ENCODE measurements at regions not wholly inside any gene's neighbourhood (a gene's known extent, or its start where the extent isn't known, plus 50 kb on each side); places are given as distances from the start of the nearest gene placed in this dataset.

GRCh38 chr22:49689255-49689770 is 138.4 kb downstream of the BRD1 start:
- no peak overlapping the region for H3K4me2 ChIP-seq (ENCODE audit: low read depth, low read length)
- H3K4me3 ChIP-seq (replicated peaks in 1 of 3; ENCODE audit: insufficient read depth in 1 of 3, low read depth in 2 of 3, low read length in 3 of 3) = no peak overlapping the region
- TF ChIP-seq HIC2 (CRISPR knock-in tag; IDR thresholded peaks at IDR 0.05; ENCODE audit: low read depth) (no peak), GLI4 (CRISPR knock-in tag; IDR thresholded peaks at IDR 0.05; ENCODE audit: borderline replicate concordance) (no peak), ZNF562 (CRISPR knock-in tag; IDR thresholded peaks at IDR 0.05; ENCODE audit: borderline replicate concordance) (no peak), NR1H2 (CRISPR knock-in tag; IDR thresholded peaks at IDR 0.05; ENCODE audit: borderline replicate concordance, low read depth) (no peak)
- FAIRE-seq (no peak), DNase-seq (ENCODE audit: low spot score) (no peak), ATAC-seq (no peak)
- H2AFZ ChIP-seq (ENCODE audit: low read length) = no peak overlapping the region
- no peaks in the 10 kb centered on the region for H4K20me1 ChIP-seq (ENCODE audit: insufficient read depth, low read length)
- H3K27me3 ChIP-seq (ENCODE audit: control insufficient read depth in 1 of 2, insufficient read depth in 2 of 2, low read length in 2 of 2) = peaks cover 17 to 86% of the 10 kb centered on the region in 2 experiments
- intact Hi-C loops (cut with micrococcal nuclease; ENCODE audit: unreplicated experiment) = no loop called here
- H3K27ac ChIP-seq (ENCODE audit: extremely low read length, insufficient read depth, low read length) = no peak overlapping the region
- in situ Hi-C loops (cut with HindIII; ENCODE audit: extremely low pct_ligation_motif_present, low pct_unique_long_range_greater_than_20kb) = no loop called here
- ChIA-PET CTCF (ENCODE audit: low intra/inter-chr PET ratio, low total read pairs) (no interaction called here), POLR2A (no interaction called here)
- BruUV-seq (replicated peaks) = no TSS peak
- H3K9ac ChIP-seq (ENCODE audit: insufficient read depth, low read depth, low read length) = no peak overlapping the region
- H3K79me2 ChIP-seq (ENCODE audit: insufficient read depth, low read length) = no peaks in the 10 kb centered on the region
- H3K4me1 ChIP-seq (ENCODE audit: insufficient read depth, low read length) = no peaks in the 10 kb centered on the region
- no peaks in the 10 kb centered on the region; the same call in 1 of the 2 replicates for H3K9me3 ChIP-seq (ENCODE audit: low read length)
- no peaks in the 10 kb centered on the region for H3K36me3 ChIP-seq (replicated peaks in 1 of 2; ENCODE audit: control insufficient read depth in 1 of 2, insufficient read depth in 2 of 2, low read length in 2 of 2)
- 0% methylated on average over 3 of the region's 5 CpGs for WGBS (ENCODE audit: low lambda C conversion rate)

GRCh38 chr22:49688516-49689254 is 139.0 kb downstream of the BRD1 start:
- no peak overlapping the region for H3K27ac ChIP-seq (ENCODE audit: extremely low read length, insufficient read depth, low read length)
- H3K27me3 ChIP-seq (ENCODE audit: control insufficient read depth in 1 of 2, insufficient read depth in 2 of 2, low read length in 2 of 2) = peaks cover 18 to 81% of the 10 kb centered on the region in 2 experiments
- H3K36me3 ChIP-seq (replicated peaks in 1 of 2; ENCODE audit: control insufficient read depth in 1 of 2, insufficient read depth in 2 of 2, low read length in 2 of 2) = no peaks in the 10 kb centered on the region
- in situ Hi-C loops (cut with HindIII; ENCODE audit: extremely low pct_ligation_motif_present, low pct_unique_long_range_greater_than_20kb) = no loop called here
- intact Hi-C loops (cut with micrococcal nuclease; ENCODE audit: unreplicated experiment) = no loop called here
- ATAC-seq (no peak), DNase-seq (ENCODE audit: low spot score) (no peak), FAIRE-seq (no peak)
- H3K9me3 ChIP-seq (ENCODE audit: low read length) = no peaks in the 10 kb centered on the region; the same call in 1 of the 2 replicates
- H2AFZ ChIP-seq (ENCODE audit: low read length) = no peak overlapping the region
- BruUV-seq (replicated peaks) = no TSS peak
- no peak overlapping the region for H3K9ac ChIP-seq (ENCODE audit: insufficient read depth, low read depth, low read length)
- CTCF ChIA-PET (ENCODE audit: low intra/inter-chr PET ratio, low total read pairs) = no interaction called here
- no peaks in the 10 kb centered on the region for H3K79me2 ChIP-seq (ENCODE audit: insufficient read depth, low read length)
- no peaks in the 10 kb centered on the region for H3K4me1 ChIP-seq (ENCODE audit: insufficient read depth, low read length)
- H3K4me3 ChIP-seq (replicated peaks in 1 of 3; ENCODE audit: insufficient read depth in 1 of 3, low read depth in 2 of 3, low read length in 3 of 3) = no peak overlapping the region
- POLR2A ChIA-PET = no interaction called here
- no peaks in the 10 kb centered on the region for H4K20me1 ChIP-seq (ENCODE audit: insufficient read depth, low read length)
- H3K4me2 ChIP-seq (ENCODE audit: low read depth, low read length) = no peak overlapping the region
- 5% methylated on average over 9 of the region's 20 CpGs for WGBS (ENCODE audit: low lambda C conversion rate)
- TF ChIP-seq ZNF782 (CRISPR knock-in tag; IDR thresholded peaks at IDR 0.05; ENCODE audit: borderline replicate concordance) = no peak
- no peak for TF ChIP-seq ZNF557 (CRISPR knock-in tag; IDR thresholded peaks at IDR 0.05)
- no peak for TF ChIP-seq E2F1 (CRISPR knock-in tag; IDR thresholded peaks at IDR 0.05)
- TF ChIP-seq NCOA2 (CRISPR knock-in tag; IDR thresholded peaks at IDR 0.05) = no peak
- TF ChIP-seq MED1 (CRISPR knock-in tag; IDR thresholded peaks at IDR 0.05) = no peak
- no peak for TF ChIP-seq JARID2 (CRISPR knock-in tag; IDR thresholded peaks at IDR 0.05; ENCODE audit: insufficient replicate concordance)
- TF ChIP-seq SAFB2 (CRISPR knock-in tag; IDR thresholded peaks at IDR 0.05; ENCODE audit: borderline replicate concordance, low read depth) = no peak
- TF ChIP-seq PHB2 (IDR thresholded peaks at IDR 0.05; ENCODE audit: partially characterized antibody) = no peak
- TF ChIP-seq ZNF17 (CRISPR knock-in tag; IDR thresholded peaks at IDR 0.05) = no peak
- no peak for TF ChIP-seq HINFP (CRISPR knock-in tag; IDR thresholded peaks at IDR 0.05; ENCODE audit: low read depth)

All from HepG2 (cell line).